WTC11 (cell line): ENCODE measurements at regions not wholly inside any gene's neighbourhood (a gene's known extent, or its start where the extent isn't known, plus 50 kb on each side); places are given as distances from the start of the nearest gene placed in this dataset.

Experiments used
- ATAC-seq: fragments of 200-7000 bp; cut with Tn5 transposase; 2 replicates; pipeline ENCODE4 v1.10.0; 2021; ENCODE audit warnings: mild to moderate bottlenecking, moderate library complexity
- CTCF ChIA-PET: fragments of 300-600 bp; sonication (Branson Sonifier 250); formaldehyde crosslinking; loops from one replicate; lab custom pipeline; 2021; ENCODE audit warnings: antibody characterized with exemption; lab: Charles Lee
- POLR2A ChIA-PET: fragments of 350-600 bp; sonication (Branson Sonifier 250); formaldehyde crosslinking; loops from one replicate; lab custom pipeline; 2021; ENCODE audit warnings: antibody characterized with exemption; lab: Charles Lee
- DNase-seq: peaks from one replicate; pipeline ENCODE4 v3.0.0; 2021; ENCODE audit warnings: low spot score
- H3K27ac Mint-ChIP-seq: 2 replicates; pipeline ENCODE4 v1.8.0; 2021; ENCODE audit warnings: mixed read lengths
- H3K27me3 Mint-ChIP-seq: 2 replicates; pipeline ENCODE4 v1.8.0; 2021; ENCODE audit warnings: low read depth, mild to moderate bottlenecking, moderate library complexity, mixed read lengths
- H3K36me3 Mint-ChIP-seq: 2 replicates; pipeline ENCODE4 v1.8.0; 2021; ENCODE audit warnings: mixed read lengths
- H3K4me1 Mint-ChIP-seq: 2 replicates; pipeline ENCODE4 v1.8.0; 2022; ENCODE audit warnings: mixed read lengths
- H3K4me3 Mint-ChIP-seq: 2 replicates; pipeline ENCODE4 v1.8.0; 2021; ENCODE audit warnings: mild to moderate bottlenecking, moderate library complexity, mixed read lengths
- H3K9me3 Mint-ChIP-seq: 2 replicates; pipeline ENCODE4 v1.8.0; 2021; ENCODE audit warnings: mixed read lengths
- AR ChIP-seq: fragments of 250-450 bp; sonication (Bioruptor Pico); IDR thresholded peaks from 2 replicates; pipeline ENCODE4 v1.9.0; 2021; ENCODE audit warnings: mild to moderate bottlenecking
- CBFB ChIP-seq: sonication (generic); formaldehyde crosslinking; IDR thresholded peaks from 2 replicates; pipeline ENCODE4 v1.8.1; 2022; ENCODE audit warnings: mild to moderate bottlenecking, low read depth, missing genetic modification reagents
- ERG ChIP-seq: fragments of 250-450 bp; sonication (Bioruptor Pico); IDR thresholded peaks from 2 replicates; pipeline ENCODE4 v1.8.0; 2021; ENCODE audit warnings: mild to moderate bottlenecking
- ETV6 ChIP-seq: sonication (generic); formaldehyde crosslinking; IDR thresholded peaks from 2 replicates; pipeline ENCODE4 v1.8.1; 2022; ENCODE audit warnings: mild to moderate bottlenecking, missing genetic modification reagents
- FOXP1 ChIP-seq: sonication (generic); formaldehyde crosslinking; IDR thresholded peaks from 2 replicates; pipeline ENCODE4 v1.8.0; 2022; ENCODE audit warnings: missing genetic modification reagents, mild to moderate bottlenecking, moderate library complexity, borderline replicate concordance
- GABPB1 ChIP-seq: sonication (generic); formaldehyde crosslinking; IDR thresholded peaks from 2 replicates; pipeline ENCODE4 v1.8.1; 2023; ENCODE audit warnings: mild to moderate bottlenecking, missing genetic modification reagents
- HMGA2 ChIP-seq: fragments of 250-450 bp; sonication (Bioruptor Pico); IDR thresholded peaks from 2 replicates; pipeline ENCODE4 v1.4.0; 2021; ENCODE audit warnings: mild to moderate bottlenecking, moderate library complexity
- MAX ChIP-seq: sonication (generic); formaldehyde crosslinking; IDR thresholded peaks from 2 replicates; pipeline ENCODE4 v1.8.0; 2022; ENCODE audit warnings: mild to moderate bottlenecking, missing genetic modification reagents
- MXD4 ChIP-seq: fragments of 250-450 bp; sonication (Bioruptor Pico); IDR thresholded peaks from 2 replicates; pipeline ENCODE4 v1.8.0; 2021; ENCODE audit warnings: mild to moderate bottlenecking, moderate library complexity, borderline replicate concordance
- OVOL2 ChIP-seq: fragments of 250-450 bp; sonication (Bioruptor Pico); IDR thresholded peaks from 2 replicates; pipeline ENCODE4 v1.9.0; 2021; ENCODE audit warnings: mild to moderate bottlenecking, borderline replicate concordance
- PRDM15 ChIP-seq: sonication (generic); formaldehyde crosslinking; IDR thresholded peaks from 2 replicates; pipeline ENCODE4 v1.8.0; 2022; ENCODE audit warnings: missing genetic modification reagents
- RELA ChIP-seq: sonication (generic); formaldehyde crosslinking; IDR thresholded peaks from 2 replicates; pipeline ENCODE4 v1.8.1; 2022; ENCODE audit warnings: missing genetic modification reagents, mild to moderate bottlenecking, borderline replicate concordance
- TEAD1 ChIP-seq: sonication (generic); formaldehyde crosslinking; IDR thresholded peaks from 2 replicates; pipeline ENCODE4 v1.8.0; 2022; ENCODE audit warnings: mild to moderate bottlenecking, missing genetic modification reagents
- TEAD4 ChIP-seq: sonication (generic); formaldehyde crosslinking; IDR thresholded peaks from 2 replicates; pipeline ENCODE4 v1.8.0; 2022; ENCODE audit warnings: mild to moderate bottlenecking, missing genetic modification reagents
- ZBTB21 ChIP-seq: sonication (generic); formaldehyde crosslinking; IDR thresholded peaks from 2 replicates; pipeline ENCODE4 v1.8.1; 2023; ENCODE audit warnings: mild to moderate bottlenecking, missing genetic modification reagents, borderline replicate concordance
- ZNF281 ChIP-seq: sonication (generic); formaldehyde crosslinking; IDR thresholded peaks from 2 replicates; pipeline ENCODE4 v1.8.0; 2023; ENCODE audit warnings: mild to moderate bottlenecking, missing genetic modification reagents
- ZNF317 ChIP-seq: sonication (generic); formaldehyde crosslinking; IDR thresholded peaks from 2 replicates; pipeline ENCODE4 v1.8.1; 2023; ENCODE audit warnings: low read depth, mild to moderate bottlenecking, moderate library complexity, missing genetic modification reagents, borderline replicate concordance
- TF ChIP-seq, protein P1 (sequence below): fragments of 250-450 bp; sonication (Bioruptor Pico); IDR thresholded peaks from 2 replicates; pipeline ENCODE4 v1.9.0; 2021; ENCODE audit warnings: moderate library complexity, mild to moderate bottlenecking, inconsistent platforms, borderline replicate concordance
- TF ChIP-seq, protein P2 (sequence below): sonication (generic); formaldehyde crosslinking; IDR thresholded peaks from 2 replicates; pipeline ENCODE4 v1.8.0; 2022; ENCODE audit warnings: mild to moderate bottlenecking, missing genetic modification reagents
- TF ChIP-seq, protein P3 (sequence below): fragments of 250-450 bp; sonication (Bioruptor Pico); conservative IDR thresholded peaks from 2 replicates; pipeline ENCODE4 v1.9.0; 2021; ENCODE audit warnings: mild to moderate bottlenecking

- ChIA-PET POLR2A (no interaction called here), CTCF (no interaction called here)
- Mint-ChIP-seq H3K27ac (no peak overlapping the region; the same call in 1 of the 2 replicates), H3K36me3 (no peaks in the 10 kb centered on the region), H3K9me3 (no peaks in the 10 kb centered on the region), H3K4me3 (no peak overlapping the region), H3K27me3 (peaks cover 2% of the 10 kb centered on the region), H3K4me1 (peaks cover 42% of the 10 kb centered on the region)
- TF ChIP-seq, protein P1, sequence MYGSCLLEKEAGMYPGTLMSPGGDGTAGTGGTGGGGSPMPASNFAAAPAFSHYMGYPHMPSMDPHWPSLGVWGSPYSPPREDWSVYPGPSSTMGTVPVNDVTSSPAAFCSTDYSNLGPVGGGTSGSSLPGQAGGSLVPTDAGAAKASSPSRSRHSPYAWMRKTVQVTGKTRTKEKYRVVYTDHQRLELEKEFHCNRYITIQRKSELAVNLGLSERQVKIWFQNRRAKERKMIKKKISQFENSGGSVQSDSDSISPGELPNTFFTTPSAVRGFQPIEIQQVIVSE, result no peak
- no peak for TF ChIP-seq ZBTB21 (CRISPR knock-in tag)
- TF ChIP-seq TEAD1 (CRISPR knock-in tag), result no peak
- no peak for TF ChIP-seq FOXP1 (CRISPR knock-in tag)
- TF ChIP-seq, protein P2, sequence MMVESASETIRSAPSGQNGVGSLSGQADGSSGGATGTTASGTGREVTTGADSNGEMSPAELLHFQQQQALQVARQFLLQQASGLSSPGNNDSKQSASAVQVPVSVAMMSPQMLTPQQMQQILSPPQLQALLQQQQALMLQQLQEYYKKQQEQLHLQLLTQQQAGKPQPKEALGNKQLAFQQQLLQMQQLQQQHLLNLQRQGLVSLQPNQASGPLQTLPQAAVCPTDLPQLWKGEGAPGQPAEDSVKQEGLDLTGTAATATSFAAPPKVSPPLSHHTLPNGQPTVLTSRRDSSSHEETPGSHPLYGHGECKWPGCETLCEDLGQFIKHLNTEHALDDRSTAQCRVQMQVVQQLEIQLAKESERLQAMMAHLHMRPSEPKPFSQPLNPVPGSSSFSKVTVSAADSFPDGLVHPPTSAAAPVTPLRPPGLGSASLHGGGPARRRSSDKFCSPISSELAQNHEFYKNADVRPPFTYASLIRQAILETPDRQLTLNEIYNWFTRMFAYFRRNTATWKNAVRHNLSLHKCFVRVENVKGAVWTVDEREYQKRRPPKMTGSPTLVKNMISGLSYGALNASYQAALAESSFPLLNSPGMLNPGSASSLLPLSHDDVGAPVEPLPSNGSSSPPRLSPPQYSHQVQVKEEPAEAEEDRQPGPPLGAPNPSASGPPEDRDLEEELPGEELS, result no peak
- no peak for TF ChIP-seq MXD4
- TF ChIP-seq RELA (CRISPR knock-in tag), result no peak
- no peak for TF ChIP-seq ERG (CRISPR knock-in tag)
- TF ChIP-seq AR (CRISPR knock-in tag), result no peak
- no peak for TF ChIP-seq TEAD4 (CRISPR knock-in tag)
- TF ChIP-seq CBFB (CRISPR knock-in tag), result no peak
- TF ChIP-seq, protein P3, sequence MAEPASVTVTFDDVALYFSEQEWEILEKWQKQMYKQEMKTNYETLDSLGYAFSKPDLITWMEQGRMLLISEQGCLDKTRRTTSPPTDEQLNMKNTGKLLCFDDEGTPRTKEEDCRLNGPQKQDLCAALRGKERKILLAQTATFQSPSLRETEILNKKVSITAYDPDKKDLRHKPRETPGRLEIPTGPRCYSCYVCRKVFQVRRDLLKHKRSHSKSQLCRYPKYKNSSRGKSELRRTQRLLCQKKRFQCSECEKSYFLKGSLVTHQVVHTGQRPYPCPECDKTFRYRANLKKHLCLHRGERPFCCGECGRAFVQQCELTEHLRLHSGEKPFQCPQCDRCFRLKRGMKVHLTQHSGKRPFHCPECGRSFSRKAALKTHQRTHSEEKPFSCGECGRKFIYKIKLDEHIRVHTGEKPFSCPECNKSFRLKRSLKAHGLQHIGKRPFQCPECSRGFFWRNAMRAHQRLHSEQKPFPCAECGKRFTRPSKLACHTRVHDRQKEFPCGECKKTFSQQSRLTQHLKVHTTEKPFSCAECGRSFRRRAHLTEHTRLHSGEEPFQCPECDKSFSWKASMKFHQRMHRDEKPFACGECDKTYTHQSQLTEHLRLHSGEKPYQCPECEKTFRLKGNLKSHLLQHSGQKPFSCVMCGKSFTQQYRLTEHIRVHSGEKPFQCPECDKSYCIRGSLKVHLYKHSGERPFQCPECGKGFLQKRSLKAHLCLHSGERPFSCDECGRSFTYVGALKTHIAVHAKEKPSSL, result no peak
- TF ChIP-seq MAX (CRISPR knock-in tag), result no peak
- no peak for TF ChIP-seq GABPB1
- TF ChIP-seq HMGA2 (CRISPR knock-in tag), result no peak
- no peak for TF ChIP-seq ETV6 (CRISPR knock-in tag)
- TF ChIP-seq ZNF281, result no peak
- TF ChIP-seq OVOL2, result no peak
- no peak for TF ChIP-seq PRDM15 (CRISPR knock-in tag)
- TF ChIP-seq ZNF317, result no peak
- ATAC-seq, result no peak
- DNase-seq, result no peak
Observed at GRCh38 chr2:8219096-8219495, 462.8 kb upstream of the ID2 start.
